HG03064 (cell line): ENCODE measurements at regions not wholly inside any gene's neighbourhood (a gene's known extent, or its start where the extent isn't known, plus 50 kb on each side); places are given as distances from the start of the nearest gene placed in this dataset.

Source experiments
- ATAC-seq: cut with Tn5 transposase; IDR thresholded peaks from one replicate; pipeline ENCODE4 v1.9.1; 2021; ENCODE audit warnings: low read depth; ENCODE audit not compliant: unreplicated experiment

DNA sequence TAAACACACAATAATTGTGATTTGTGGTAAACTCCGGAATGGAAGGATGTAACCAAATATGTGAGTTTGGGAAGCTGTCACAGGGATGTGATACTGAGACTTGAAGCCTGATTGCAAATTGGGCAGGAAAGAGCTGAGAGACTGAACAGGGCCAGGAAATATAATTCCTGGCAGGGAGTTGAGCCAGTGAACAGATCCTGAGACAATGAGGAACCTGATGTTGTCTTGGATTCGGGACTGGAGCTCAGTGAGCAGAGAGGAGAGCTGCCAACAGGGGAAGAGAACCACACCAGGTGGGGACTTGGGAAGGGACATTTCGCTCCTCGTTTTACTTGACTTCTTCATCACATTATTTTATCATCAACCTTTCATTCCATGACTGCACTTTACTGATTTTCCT is 386.0 kb downstream of the TLL1 start:
- no peak for ATAC-seq

DNA sequence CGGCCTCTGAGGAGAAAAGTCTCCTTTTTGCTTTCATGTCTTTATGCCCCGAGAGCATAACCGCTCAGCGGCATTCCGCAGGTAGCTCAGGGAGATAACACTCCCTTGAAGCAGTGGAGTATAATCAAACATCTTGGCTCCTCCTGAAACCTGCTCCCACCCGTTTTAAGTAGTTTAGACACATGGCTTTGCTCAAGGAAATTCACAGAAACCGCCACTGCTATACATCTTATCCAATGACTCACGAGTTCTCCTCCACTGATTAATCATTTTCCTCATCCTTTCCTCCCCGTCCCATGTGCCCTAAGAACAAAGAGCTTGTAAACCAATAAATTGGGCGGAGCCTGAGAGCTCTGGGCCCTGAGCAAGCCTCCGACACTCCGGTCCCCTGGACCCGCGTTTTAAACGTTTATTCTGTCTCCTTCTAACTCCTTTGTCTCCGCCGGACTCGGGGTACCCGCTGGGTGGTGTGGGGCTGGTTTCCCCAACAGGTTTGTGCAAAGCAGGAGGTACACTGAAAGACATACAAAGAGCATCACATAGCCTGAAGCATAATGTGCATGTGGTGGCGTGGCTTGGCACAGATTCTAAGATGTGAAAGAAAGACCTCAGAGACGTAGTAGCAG is 401.2 kb downstream of the TLL1 start:
- ATAC-seq = no peak

DNA sequence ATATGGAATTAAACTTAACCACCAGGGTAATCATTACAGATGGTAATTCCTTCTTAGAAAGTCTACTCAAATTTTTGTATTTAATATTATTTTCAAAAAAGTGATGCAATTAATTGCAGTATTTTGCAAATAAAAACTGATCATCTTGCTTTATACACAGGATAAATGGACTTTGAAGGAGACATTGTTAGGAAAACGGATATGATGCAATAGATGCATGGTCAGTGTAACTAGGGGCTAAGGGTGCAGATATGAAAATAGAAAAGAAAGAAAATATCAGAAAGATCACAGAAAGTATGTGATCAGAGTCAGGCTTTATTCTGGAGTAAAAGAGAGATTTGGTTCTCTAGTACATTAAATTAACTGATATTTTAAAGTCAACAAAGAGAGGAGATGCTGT is 401.7 kb downstream of the TLL1 start:
- no peak for ATAC-seq

DNA sequence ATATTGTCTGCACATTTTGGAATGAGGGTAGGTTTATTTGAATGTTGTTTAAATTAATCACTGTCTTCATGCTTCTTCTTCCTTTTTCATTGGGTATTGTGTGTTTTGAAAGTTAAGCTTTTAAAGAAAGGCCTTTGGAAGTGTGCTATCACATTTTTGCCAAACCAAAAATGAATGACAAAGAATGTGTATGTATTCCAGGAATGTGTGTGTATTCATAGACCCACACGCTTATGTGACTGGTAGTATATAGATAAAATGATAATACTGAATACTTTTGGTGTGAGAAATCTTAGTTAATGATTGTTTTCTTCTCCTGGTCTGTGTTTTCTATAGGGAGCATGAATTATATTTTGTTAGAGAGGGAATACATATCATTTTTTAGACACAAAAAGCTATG is 404.4 kb downstream of the TLL1 start:
- no peak for ATAC-seq

DNA sequence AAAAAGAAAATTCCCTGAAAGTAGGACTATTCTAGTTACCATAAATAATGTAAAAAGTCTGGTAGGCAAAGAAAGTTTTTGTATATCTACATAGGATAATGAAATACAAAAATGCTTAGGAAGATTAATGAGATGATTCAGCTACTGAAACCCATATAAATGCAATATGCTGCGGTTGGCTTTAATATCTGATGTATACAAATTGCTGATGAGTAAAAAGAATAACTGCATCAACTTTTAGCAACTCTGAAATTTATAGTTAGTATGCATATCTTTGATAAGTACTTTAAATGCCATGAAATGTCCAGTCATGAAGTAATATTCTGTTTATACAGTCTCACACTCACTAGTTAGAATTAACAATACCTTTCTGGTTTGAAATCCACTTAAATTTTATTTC is 404.8 kb downstream of the TLL1 start:
- ATAC-seq = no peak

DNA sequence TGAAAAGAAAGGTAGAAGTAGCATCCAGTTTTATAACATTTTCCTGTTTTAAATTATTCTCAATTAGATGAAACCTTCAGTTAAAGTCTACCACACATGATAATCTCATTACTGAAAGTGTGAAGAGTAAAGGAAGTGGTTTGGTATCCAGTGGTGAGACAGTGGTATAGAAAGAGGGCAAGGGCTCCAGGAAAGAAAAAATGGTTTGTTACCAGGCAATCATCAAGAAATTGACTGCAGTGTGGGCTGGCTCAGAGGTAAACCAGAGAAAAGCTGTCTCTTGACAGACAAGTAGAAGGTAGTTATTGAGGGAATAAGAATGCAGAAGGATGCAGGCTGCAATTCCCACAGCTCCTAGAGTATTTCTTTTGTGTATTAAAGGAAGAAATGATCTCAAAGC is 406.2 kb downstream of the TLL1 start:
- no peak for ATAC-seq

DNA sequence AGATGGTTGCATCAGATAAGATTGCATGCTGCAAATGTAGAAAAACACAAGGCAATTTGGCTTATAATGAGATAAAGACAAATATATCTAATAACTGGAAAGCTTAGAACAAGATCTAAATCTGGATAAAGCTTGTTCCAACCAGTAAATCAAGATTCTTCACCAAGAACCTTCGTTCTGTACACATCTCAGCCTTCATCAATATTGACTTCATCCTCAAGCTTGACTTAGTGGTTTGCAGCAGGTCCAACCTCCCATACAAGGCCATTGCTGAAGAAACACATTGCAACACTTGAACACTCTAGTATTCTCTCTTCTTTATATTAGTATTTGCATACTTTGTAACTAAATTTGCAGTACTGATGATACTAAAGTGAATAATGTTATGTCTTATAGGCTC is 407.6 kb downstream of the TLL1 start:
- ATAC-seq = no peak

DNA sequence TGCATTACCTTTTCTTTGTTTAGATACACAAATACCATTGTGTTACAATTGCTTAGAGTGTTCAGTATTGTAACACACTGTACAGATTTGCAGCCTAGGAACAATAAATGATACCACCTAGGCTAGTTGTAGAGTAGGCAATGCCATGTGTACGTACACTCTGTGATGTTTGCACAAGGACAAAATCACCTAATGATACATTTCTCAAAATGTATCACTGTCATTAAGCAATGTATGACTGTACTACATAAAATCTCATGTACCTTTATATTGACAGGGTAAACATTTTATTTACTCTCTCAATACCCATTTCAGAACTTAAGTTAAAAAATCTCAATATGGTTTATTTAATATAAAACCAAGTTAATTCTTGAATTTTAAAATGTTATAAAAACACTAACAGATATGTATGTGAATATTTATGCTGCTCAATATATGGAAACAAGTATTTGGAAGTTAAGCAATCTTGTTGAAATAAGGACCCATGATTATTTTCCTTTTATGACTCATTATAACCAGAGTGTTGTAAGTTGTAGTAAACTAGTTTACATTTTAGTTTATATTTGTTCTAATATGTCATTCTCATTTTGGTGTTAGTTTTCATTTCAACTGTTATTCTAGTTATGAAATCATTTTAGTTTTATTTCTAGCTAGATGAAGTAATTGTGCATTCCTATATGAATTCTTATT is 409.2 kb downstream of the TLL1 start:
- no peak for ATAC-seq

DNA sequence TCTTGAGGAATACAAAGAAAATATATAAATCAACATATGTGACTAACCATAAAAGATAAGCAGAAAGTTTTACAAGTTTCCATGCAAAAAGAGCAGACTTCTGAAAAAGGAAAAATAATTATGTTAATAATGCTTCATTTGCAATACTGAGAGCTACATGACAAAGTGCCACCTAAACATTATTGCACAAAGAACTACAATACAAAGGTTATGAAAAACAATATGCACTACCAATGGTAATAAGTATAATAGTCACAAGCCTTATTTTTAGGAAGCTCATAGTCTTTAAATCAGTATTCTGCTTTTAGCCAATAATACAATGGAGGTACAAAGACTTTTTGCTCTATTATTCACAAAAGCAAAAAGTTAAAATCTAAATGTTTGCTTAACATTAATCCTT is 411.2 kb downstream of the TLL1 start:
- ATAC-seq = no peak

DNA sequence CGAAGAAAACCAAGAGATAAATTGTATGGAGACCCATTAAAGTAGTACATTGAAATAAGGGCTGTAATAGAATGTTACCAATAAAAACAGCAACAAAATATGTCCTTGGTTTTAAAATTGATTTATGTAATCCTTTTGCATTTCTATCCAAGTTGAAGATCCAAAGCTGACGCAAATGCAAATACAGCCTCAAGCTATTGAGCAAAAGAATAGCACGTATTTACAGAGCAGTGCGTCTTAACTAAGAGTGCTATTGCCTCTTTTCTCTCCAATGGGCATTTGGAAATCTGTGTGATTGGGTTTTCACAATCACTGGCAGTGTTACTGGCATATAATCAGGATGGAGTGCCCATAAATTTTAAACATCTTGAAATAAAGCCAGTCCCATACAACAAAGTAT is 417.4 kb downstream of the TLL1 start:
- no peak for ATAC-seq

DNA sequence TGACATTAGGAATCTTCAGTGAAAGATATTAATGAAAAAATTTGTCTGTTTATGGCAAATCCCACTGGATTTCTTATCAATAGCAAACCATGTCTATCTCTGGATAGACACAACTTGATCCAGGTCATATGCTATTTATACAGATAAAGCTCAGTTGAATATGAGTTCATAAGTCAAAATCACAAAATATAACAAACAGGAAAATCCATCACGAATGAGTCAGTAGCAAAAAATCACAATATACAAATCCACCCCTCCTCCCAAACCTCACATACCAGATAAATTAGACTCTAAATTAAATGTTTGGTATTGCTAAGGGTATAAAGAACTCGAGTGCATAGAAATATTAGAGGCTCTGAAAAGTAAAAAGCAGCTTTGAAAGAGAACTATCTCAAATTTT is 420.5 kb downstream of the TLL1 start:
- ATAC-seq = no peak

DNA sequence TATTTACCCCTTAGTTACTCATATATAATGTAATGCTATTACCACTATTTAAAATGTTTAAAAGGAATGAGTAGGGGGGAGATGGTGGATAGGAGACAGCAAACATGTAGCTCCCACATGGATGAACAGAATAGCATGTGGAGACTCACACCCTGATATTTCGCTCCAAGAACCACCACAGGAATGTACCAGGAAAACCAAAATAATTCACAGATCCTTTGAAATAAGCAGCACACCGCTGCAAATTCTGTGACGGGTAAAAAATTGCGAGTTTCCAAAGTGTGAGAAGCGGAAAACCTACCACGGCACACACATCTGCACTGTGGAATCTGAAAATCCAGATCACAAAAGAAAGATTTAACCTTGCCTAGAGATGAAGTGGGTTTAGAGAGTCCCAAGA is 428.2 kb downstream of the TLL1 start:
- no peak for ATAC-seq

DNA sequence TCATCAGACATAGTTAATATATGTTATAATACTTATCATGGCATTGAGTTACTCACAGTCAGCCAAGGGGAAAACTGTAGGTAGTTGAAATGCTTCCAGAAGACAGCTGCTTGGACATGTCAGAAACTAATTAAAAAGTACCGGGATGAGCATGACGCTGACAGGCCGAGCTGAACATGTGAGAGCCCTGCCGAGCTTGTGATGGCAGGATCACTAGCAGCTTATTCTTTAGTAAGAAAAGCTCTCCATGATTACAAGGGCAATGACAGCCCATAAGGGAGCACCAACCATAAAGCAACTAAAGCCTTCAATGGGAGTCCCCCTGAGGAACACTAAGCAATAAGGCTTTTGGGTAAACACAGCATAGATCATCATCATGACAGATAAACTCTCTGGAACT is 435.6 kb downstream of the TLL1 start:
- no peak for ATAC-seq

DNA sequence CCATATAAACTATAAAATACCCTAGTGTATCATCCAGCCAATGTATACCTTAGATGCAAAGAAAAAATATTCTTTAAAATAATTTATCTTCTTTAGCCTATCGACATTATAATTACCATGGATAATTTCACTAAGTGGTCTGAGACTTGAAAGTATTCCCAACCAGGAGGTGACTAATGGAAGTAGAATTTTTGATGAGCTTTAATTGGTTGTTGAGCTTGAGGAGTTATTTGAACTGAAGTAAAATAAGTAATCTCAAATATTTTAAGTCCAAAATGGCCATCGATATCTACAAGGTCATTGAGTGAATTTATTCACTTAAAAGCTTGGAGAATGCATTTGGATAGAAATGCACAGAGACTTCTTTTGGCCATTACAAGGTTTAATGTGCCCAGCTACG is 436.2 kb downstream of the TLL1 start:
- ATAC-seq = no peak

DNA sequence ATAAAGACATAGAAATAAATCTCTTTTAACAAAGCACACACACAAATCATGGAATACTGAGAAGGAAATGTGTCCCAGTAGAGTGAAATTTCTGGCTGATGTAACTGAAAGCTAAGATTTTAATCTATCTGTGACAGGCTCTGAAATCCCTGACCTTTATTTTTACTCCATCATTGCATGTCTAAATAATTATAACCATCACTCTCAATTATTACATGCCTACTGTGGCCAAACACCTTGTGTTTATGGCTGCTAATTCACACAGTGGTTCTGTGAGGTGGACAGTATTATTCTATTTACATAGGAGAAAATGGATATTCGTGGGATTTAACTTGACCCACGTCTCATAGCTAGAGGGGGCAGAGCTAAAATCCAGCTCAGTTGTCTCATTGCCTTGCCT is 438.1 kb downstream of the TLL1 start:
- no peak for ATAC-seq

DNA sequence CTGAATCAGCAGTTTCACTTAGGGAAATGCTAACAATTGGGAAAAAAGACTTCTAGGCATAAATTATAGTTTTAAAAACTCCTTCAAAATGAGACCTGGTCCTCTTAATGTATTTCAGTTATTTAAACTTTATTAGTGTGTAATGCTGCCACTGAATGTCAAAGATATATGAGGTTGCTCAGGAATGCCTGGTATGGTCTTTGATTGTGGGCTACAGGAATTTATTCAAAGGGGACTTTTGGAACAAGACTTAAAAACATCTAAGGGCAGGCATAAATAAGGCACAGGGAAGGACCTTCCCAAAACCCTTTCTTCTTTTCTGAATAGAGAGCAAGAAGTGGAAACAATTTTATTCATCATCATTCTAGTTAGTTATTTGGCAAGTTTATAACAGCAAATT is 439.1 kb downstream of the TLL1 start:
- no peak for ATAC-seq

DNA sequence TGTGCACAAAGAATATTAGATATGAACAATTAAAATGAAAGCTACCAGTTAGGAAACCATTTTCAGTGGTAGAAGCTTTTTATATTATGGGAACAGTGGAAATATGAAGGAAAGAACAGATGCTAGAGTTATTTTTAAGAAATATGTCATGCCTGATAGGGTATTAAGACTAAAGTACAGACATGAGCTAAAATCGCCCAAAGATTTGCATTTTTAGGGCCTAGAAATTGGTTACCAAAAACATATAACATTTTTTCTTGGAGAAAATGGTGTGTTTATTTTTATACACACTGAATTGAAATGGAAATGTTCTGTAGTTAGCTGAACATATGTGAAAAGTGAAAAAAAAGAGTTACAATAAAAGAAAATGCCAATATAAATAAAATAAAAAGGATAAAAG is 441.9 kb downstream of the TLL1 start:
- no peak for ATAC-seq

DNA sequence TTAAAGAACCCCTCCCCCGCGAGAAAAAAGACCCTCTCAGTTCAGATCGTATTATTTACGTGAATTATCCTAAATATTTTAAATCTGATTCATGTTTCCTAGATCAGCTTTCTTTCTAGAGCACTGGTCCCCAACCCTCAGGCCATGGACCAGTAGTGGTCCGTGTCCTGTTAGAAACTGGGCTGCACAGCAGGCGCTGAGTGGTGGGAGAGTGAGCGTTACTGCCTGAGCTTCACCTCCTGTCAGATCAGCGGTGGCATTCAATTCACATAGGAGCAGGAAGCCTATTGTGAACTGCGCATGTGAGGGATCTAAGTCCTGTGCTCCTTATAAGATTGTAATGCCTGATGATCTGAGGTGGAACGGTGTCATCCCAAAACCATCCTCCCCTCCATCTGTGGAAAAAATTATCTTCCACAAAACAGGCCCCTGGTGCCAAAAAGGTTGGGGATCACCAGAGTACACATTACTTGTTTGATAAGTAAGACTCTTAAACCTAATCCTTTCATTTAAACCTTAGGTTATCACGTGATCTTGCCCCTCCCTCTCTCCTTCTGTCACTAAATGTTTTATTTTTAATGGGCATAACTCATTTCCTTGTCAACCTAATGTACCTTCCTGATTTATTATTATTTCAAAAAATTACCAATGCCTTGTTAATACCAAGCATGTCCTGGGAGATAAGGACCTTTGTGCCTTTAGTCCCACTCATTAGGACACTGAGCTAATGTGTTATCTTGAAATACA is 442.9 kb downstream of the TLL1 start:
- ATAC-seq = no peak

DNA sequence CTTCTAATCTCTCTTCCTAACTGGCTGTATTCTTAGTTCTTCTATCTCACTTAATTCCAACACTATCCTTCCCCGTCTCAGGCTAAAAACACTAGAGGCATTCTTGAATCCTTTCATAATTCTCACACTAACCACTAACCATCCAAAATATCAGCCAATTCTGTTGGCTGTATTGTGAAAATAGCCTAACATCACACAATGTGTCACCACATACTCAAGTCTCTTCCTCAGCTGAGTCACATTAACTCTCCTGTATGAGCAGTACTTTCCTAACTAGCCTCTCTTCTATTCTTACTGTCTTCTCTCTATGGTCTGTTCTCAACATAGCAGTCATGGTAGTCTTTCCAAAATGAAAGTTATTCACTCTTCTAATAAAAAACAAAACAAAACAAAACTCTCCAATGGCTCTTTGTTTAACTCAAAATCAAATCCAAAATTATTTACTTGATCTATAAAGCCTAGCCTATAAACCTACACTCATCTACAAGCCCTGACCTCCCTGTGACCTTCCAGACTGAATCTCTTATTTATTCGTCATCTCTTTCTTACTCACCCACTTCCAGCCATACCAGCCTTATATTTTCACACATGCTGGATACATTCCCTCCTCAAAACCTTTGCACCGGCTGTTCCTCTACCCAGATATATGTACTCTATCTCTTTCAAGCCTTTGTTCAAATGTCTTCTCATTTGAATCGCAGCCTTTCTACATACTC is 445.9 kb downstream of the TLL1 start:
- ATAC-seq = no peak

DNA sequence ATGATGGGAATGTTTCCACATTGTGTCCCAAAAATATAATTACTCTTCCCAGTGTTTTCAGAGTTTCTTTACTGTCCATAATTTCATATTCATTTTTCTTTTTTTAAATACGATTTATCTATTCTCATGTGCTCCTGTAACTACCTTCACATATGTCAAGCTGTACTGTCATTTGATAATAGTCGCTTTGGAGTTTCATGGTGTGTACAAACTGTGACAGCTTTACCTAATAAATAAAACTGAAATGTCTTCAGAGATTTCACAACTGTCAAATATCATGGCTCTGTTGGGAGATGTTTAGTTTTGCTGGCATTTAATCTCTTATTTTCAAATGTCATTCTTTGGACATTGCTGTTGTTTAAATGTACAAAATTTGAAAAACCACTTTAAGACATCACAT is 450.2 kb downstream of the TLL1 start:
- no peak for ATAC-seq

DNA sequence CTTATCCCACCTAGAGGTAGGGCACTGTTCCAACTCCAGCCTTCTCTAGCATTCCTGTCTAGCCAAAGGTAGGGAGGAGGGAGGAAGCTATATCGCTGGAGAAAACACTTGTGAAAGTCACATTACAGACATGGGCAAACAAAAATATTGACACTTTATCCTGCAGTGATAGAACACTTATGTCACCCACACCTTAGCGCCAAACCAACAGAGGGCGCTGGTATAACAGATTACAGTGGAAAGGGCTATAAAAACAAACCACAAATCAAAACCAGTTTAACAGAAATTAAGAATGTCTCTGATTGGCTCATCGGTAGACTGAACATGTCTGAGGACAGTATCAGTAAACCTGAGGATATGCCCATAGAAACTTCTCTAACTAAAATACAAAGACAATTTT is 451.3 kb downstream of the TLL1 start:
- no peak for ATAC-seq
